Prostate gland (tissue), 2 donors: ENCODE measurements at regions not wholly inside any gene's neighbourhood (a gene's known extent, or its start where the extent isn't known, plus 50 kb on each side); places are given as distances from the start of the nearest gene placed in this dataset.

Experiments used
- CTCF ChIP-seq, 4 experiments: fragments of 200-600 bp in 2 of 4; fragments of 450-650 bp in 2 of 4; sonication (generic) in 2 of 4; IDR thresholded peaks; 1 replicate in 3 of 4; 2 replicates in 1 of 4; pipeline ENCODE4 v1.5.1; 2016 to 2019; ENCODE audit warnings: antibody characterized with exemption in 4 of 4, mild to moderate bottlenecking in 2 of 4, moderate library complexity in 2 of 4
- POLR2A ChIP-seq: fragments of 450-650 bp; IDR thresholded peaks from one replicate; pipeline ENCODE4 v1.6.1; 2016; ENCODE audit warnings: antibody characterized with exemption, mild to moderate bottlenecking
- POLR2AphosphoS5 ChIP-seq: sonication (generic); formaldehyde crosslinking; IDR thresholded peaks from one replicate; pipeline ENCODE4 v1.6.1; 2017; ENCODE audit warnings: antibody characterized with exemption

DNA sequence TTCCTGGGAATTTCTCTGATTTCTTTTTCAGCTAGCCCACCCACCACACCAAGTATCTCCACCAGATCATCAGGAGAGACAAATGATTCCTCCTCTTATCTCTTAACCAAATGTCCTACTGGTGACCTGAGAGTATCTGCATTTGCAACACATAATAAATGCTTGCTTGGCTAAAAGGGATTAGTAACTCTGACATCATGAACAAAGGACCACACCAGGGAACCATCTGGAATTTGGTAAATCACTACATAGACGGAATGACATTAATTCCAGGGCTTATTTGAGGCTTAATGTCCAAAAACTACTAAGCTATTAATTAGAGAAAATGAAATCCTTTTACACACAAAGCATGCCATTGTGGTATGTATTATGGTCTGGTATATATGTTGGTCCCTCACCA lies 139.0 kb downstream of the RAP2A start:
- no peak for TF ChIP-seq POLR2A
- TF ChIP-seq CTCF (IDR thresholded peaks at IDR 0.05), result no peak
- TF ChIP-seq POLR2AphosphoS5, result no peak
